ENCODE measurements at regions not wholly inside any gene's neighbourhood (a gene's known extent, or its start where the extent isn't known, plus 50 kb on each side); places are given as distances from the start of the nearest gene placed in this dataset.
"Not testable (repeated sequence)": the region's sequence is repeated elsewhere in the genome, so short reads cannot be mapped to it uniquely, and the experiment has no call there.

DNA sequence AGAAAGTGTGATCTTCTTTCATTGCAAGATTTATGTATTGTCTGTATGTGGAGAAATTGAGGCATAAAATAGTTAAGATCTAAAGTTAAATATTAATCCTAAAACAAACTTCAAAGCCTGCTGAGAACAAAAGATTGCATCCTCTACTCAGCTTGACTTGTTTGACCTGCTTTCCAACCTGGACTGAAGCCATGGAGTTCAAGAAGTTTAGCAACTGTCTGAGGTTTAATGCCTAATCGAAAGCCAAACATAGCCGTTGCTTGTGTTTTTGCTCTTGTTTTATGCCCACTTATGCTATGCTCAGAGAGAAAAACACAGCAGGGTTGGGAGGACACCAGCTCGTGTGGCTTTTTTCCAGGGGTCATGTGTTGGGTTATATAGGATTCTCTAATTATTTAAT lies 135.6 kb downstream of the NUFIP1 start:
- no peak overlapping the region for H3K4me3 ChIP-seq (ENCODE audit: insufficient read depth, low read depth, low read length, poor library complexity, severe bottlenecking)
- H3K4me1 ChIP-seq (ENCODE audit: control insufficient read depth, insufficient read depth, low read length, poor library complexity, severe bottlenecking), result no peaks in the 10 kb centered on the region
- no peaks in the 10 kb centered on the region for H3K36me3 ChIP-seq (ENCODE audit: control insufficient read depth, insufficient read depth, low read length)
- no peak for DNase-seq
- no peaks in the 10 kb centered on the region for H3K27me3 ChIP-seq (replicated peaks; ENCODE audit: control insufficient read depth, insufficient read depth, low read length, poor library complexity, severe bottlenecking)
- no peaks in the 10 kb centered on the region for H3K9me3 ChIP-seq (ENCODE audit: control insufficient read depth, low read length)
- H3K27ac ChIP-seq (ENCODE audit: insufficient read depth, low read length, poor library complexity, severe bottlenecking), result no peak overlapping the region

DNA sequence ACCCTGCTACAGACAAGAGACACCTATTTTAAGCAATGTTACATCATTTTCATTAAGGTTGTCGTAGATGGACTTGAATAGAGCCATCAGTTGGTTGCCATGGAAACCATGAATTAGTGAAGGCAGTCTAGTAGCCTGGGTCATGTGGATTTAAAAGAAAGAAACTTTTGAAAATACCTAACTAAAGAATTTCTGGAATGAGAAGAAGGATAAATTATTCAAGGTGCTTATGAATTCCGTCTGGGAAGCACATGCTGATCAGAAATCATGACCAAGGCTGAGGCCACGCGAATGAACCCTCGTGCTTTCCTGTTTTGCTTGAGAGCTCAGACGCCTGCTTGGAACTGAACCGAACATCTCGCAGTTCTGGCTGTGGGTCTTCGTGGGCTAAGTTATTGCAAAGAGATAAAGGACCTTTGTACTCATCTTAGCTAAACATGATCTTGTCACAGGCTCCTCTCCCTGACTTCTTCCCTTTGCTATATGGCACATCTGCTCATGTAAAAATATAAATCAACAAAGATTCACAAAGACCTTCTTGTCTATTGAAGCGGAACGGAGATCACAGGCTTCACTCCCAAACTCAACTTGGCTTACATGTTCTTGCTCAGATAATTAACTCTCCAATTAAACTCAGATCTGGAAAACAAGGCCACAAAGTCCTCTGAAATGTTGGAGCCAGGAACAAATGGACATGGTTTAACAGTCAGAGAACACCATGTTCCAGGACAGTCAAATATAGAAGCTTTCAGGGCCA lies 140.2 kb downstream of the NUFIP1 start:
- Histone ChIP-seq H3K36me3 (ENCODE audit: control insufficient read depth, insufficient read depth, low read length) (no peaks in the 10 kb centered on the region), H3K27ac (ENCODE audit: insufficient read depth, low read length, poor library complexity, severe bottlenecking) (no peak overlapping the region), H3K4me1 (ENCODE audit: control insufficient read depth, insufficient read depth, low read length, poor library complexity, severe bottlenecking) (no peaks in the 10 kb centered on the region), H3K9me3 (ENCODE audit: control insufficient read depth, low read length) (no peaks in the 10 kb centered on the region), H3K4me3 (ENCODE audit: insufficient read depth, low read depth, low read length, poor library complexity, severe bottlenecking) (no peak overlapping the region), H3K27me3 (replicated peaks; ENCODE audit: control insufficient read depth, insufficient read depth, low read length, poor library complexity, severe bottlenecking) (no peaks in the 10 kb centered on the region)
- no peak for DNase-seq

DNA sequence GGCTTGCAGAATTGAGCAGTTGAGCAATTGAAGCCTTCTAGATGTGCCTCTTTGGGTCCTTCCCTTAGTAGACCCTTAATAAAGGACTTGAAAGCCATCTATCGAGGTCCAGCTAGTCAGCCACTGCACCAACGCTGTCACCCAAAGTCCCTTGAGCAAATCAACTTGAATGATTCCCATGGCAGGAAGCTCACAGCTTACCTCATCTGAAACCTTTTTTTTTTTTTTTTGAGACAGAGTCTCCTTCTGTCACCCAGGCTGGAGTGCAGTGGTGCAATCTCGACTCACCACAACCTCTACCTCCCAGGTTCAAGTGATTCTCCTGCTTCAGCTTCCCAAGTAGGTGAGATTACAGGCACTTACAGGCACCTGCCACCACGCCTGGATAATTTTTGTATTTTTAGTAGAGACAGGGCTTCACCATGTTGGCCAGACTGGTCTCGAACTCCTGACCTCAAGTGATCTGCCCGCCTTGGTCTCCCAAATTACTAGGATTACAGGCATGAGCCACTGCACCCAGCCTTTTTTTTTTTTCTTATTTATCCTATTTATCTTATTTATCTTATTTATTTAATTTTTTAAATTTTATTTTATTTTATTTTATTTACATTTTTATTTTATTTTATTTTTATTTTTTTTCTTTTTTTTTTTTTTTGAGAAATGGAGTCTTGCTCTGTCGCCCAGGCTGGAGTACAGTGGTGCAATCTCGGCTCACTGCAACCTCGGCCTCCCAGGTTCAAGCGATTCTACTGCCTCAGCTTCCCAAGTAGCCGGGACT lies 143.8 kb downstream of the NUFIP1 start:
- H3K4me1 ChIP-seq (ENCODE audit: control insufficient read depth, insufficient read depth, low read length, poor library complexity, severe bottlenecking); H3K27ac ChIP-seq (ENCODE audit: insufficient read depth, low read length, poor library complexity, severe bottlenecking); H3K4me3 ChIP-seq (ENCODE audit: insufficient read depth, low read depth, low read length, poor library complexity, severe bottlenecking); H3K9me3 ChIP-seq (ENCODE audit: control insufficient read depth, low read length); DNase-seq; H3K27me3 ChIP-seq (replicated peaks; ENCODE audit: control insufficient read depth, insufficient read depth, low read length, poor library complexity, severe bottlenecking); H3K36me3 ChIP-seq (ENCODE audit: control insufficient read depth, insufficient read depth, low read length): not testable (repeated sequence)

DNA sequence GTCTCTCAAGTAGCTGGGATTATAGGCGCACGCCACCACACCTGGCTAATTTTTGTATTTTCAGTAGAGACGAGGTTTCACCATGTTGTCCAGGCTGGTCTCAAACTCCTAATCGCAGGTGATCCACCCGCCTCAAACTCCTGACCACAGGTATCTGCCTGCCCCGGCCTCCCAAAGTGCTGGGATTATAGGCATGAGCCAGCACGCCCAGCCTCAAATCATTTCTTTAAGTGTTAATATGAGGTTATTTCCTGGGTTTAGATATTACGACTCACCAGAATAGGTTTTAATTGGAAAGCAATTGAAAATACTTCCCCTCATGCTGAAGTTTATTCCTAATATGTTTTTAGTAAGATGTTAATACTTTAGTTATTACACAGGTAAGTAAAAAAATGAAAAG lies 144.5 kb downstream of the NUFIP1 start:
- Histone ChIP-seq H3K36me3 (ENCODE audit: control insufficient read depth, insufficient read depth, low read length) (no peaks in the 10 kb centered on the region), H3K27me3 (replicated peaks; ENCODE audit: control insufficient read depth, insufficient read depth, low read length, poor library complexity, severe bottlenecking) (no peaks in the 10 kb centered on the region), H3K4me1 (ENCODE audit: control insufficient read depth, insufficient read depth, low read length, poor library complexity, severe bottlenecking) (no peaks in the 10 kb centered on the region), H3K4me3 (ENCODE audit: insufficient read depth, low read depth, low read length, poor library complexity, severe bottlenecking) (no peak overlapping the region), H3K27ac (ENCODE audit: insufficient read depth, low read length, poor library complexity, severe bottlenecking) (no peak overlapping the region), H3K9me3 (ENCODE audit: control insufficient read depth, low read length) (no peaks in the 10 kb centered on the region)
- no peak for DNase-seq

DNA sequence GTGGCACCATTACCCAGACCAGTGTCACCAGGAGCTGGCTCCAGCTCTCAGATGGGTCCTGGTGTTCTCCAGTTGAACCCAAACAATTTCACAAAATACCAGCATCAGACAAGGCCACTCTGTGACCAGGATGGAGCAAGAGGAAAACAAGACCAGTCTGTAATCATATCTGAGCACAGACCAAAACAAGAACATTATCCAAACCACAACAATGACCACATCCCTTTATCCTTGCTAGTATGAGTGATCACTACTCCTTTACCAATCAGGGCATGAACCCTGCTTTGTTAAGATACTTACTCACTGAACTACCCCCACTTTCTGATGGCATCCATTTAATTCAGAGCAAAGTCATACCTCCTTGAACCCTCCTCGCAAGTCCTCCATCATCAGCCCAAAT lies 145.9 kb downstream of the NUFIP1 start:
- DNase-seq, result no peak
- Histone ChIP-seq H3K27me3 (replicated peaks; ENCODE audit: control insufficient read depth, insufficient read depth, low read length, poor library complexity, severe bottlenecking) (no peaks in the 10 kb centered on the region), H3K27ac (ENCODE audit: insufficient read depth, low read length, poor library complexity, severe bottlenecking) (no peak overlapping the region), H3K9me3 (ENCODE audit: control insufficient read depth, low read length) (no peaks in the 10 kb centered on the region), H3K4me3 (ENCODE audit: insufficient read depth, low read depth, low read length, poor library complexity, severe bottlenecking) (no peak overlapping the region), H3K36me3 (ENCODE audit: control insufficient read depth, insufficient read depth, low read length) (no peaks in the 10 kb centered on the region), H3K4me1 (ENCODE audit: control insufficient read depth, insufficient read depth, low read length, poor library complexity, severe bottlenecking) (no peaks in the 10 kb centered on the region)

DNA sequence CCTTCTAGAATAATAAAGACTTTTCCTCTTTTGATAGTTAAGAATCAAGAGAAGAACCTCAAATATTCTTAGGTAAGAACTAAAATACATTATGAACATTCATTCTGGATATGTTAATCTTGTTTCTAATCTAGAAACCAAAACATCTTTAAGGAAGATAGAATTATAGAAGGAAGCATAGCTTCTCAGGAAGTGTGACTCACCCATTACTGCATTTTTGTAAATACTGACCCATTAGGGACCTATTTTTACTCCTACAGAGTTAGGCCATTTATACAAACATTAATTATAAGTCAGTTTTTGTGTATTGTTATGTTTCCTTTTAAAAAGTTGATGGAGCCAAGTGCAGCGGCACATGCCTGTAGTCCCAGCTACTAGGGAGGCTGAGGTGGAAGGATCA lies 147.1 kb downstream of the NUFIP1 start:
- H3K27ac ChIP-seq (ENCODE audit: insufficient read depth, low read length, poor library complexity, severe bottlenecking), result no peak overlapping the region
- H3K4me1 ChIP-seq (ENCODE audit: control insufficient read depth, insufficient read depth, low read length, poor library complexity, severe bottlenecking), result no peaks in the 10 kb centered on the region
- no peak for DNase-seq
- H3K36me3 ChIP-seq (ENCODE audit: control insufficient read depth, insufficient read depth, low read length), result no peaks in the 10 kb centered on the region
- no peak overlapping the region for H3K4me3 ChIP-seq (ENCODE audit: insufficient read depth, low read depth, low read length, poor library complexity, severe bottlenecking)
- H3K27me3 ChIP-seq (replicated peaks; ENCODE audit: control insufficient read depth, insufficient read depth, low read length, poor library complexity, severe bottlenecking), result no peaks in the 10 kb centered on the region
- no peaks in the 10 kb centered on the region for H3K9me3 ChIP-seq (ENCODE audit: control insufficient read depth, low read length)

- no peak for DNase-seq
- Histone ChIP-seq H3K4me3 (ENCODE audit: insufficient read depth, low read depth, low read length, poor library complexity, severe bottlenecking) (no peak overlapping the region), H3K36me3 (ENCODE audit: control insufficient read depth, insufficient read depth, low read length) (no peaks in the 10 kb centered on the region), H3K27me3 (replicated peaks; ENCODE audit: control insufficient read depth, insufficient read depth, low read length, poor library complexity, severe bottlenecking) (no peaks in the 10 kb centered on the region), H3K9me3 (ENCODE audit: control insufficient read depth, low read length) (no peaks in the 10 kb centered on the region), H3K27ac (ENCODE audit: insufficient read depth, low read length, poor library complexity, severe bottlenecking) (no peak overlapping the region), H3K4me1 (ENCODE audit: control insufficient read depth, insufficient read depth, low read length, poor library complexity, severe bottlenecking) (no peaks in the 10 kb centered on the region)
Observed at GRCh38 chr13:44840131-44840530, 149.1 kb downstream of the NUFIP1 start.

GRCh38 chr13:44837250-44837649 lies 152.0 kb downstream of the NUFIP1 start:
- Histone ChIP-seq H3K27me3 (replicated peaks; ENCODE audit: control insufficient read depth, insufficient read depth, low read length, poor library complexity, severe bottlenecking) (no peaks in the 10 kb centered on the region), H3K4me3 (ENCODE audit: insufficient read depth, low read depth, low read length, poor library complexity, severe bottlenecking) (no peak overlapping the region), H3K27ac (ENCODE audit: insufficient read depth, low read length, poor library complexity, severe bottlenecking) (no peak overlapping the region), H3K36me3 (ENCODE audit: control insufficient read depth, insufficient read depth, low read length) (no peaks in the 10 kb centered on the region), H3K4me1 (ENCODE audit: control insufficient read depth, insufficient read depth, low read length, poor library complexity, severe bottlenecking) (no peaks in the 10 kb centered on the region), H3K9me3 (ENCODE audit: control insufficient read depth, low read length) (no peaks in the 10 kb centered on the region)
- DNase-seq, result no peak

- Histone ChIP-seq H3K27me3 (replicated peaks; ENCODE audit: control insufficient read depth, insufficient read depth, low read length, poor library complexity, severe bottlenecking) (no peaks in the 10 kb centered on the region), H3K9me3 (ENCODE audit: control insufficient read depth, low read length) (no peaks in the 10 kb centered on the region), H3K4me3 (ENCODE audit: insufficient read depth, low read depth, low read length, poor library complexity, severe bottlenecking) (no peak overlapping the region), H3K4me1 (ENCODE audit: control insufficient read depth, insufficient read depth, low read length, poor library complexity, severe bottlenecking) (no peaks in the 10 kb centered on the region), H3K27ac (ENCODE audit: insufficient read depth, low read length, poor library complexity, severe bottlenecking) (no peak overlapping the region), H3K36me3 (ENCODE audit: control insufficient read depth, insufficient read depth, low read length) (no peaks in the 10 kb centered on the region)
- DNase-seq, result no peak
Observed at GRCh38 chr13:44834404-44834803, 154.9 kb downstream of the NUFIP1 start.

GRCh38 chr13:44833626-44834025 lies 155.6 kb downstream of the NUFIP1 start:
- H3K4me1 ChIP-seq (ENCODE audit: control insufficient read depth, insufficient read depth, low read length, poor library complexity, severe bottlenecking), result no peaks in the 10 kb centered on the region
- no peak overlapping the region for H3K27ac ChIP-seq (ENCODE audit: insufficient read depth, low read length, poor library complexity, severe bottlenecking)
- DNase-seq, result no peak
- no peaks in the 10 kb centered on the region for H3K36me3 ChIP-seq (ENCODE audit: control insufficient read depth, insufficient read depth, low read length)
- H3K27me3 ChIP-seq (replicated peaks; ENCODE audit: control insufficient read depth, insufficient read depth, low read length, poor library complexity, severe bottlenecking), result no peaks in the 10 kb centered on the region
- H3K4me3 ChIP-seq (ENCODE audit: insufficient read depth, low read depth, low read length, poor library complexity, severe bottlenecking), result no peak overlapping the region
- no peaks in the 10 kb centered on the region for H3K9me3 ChIP-seq (ENCODE audit: control insufficient read depth, low read length)

Measured in effector memory CD4-positive, alpha-beta T cell (primary cell).